ENCODE measurements at regions not wholly inside any gene's neighbourhood (a gene's known extent, or its start where the extent isn't known, plus 50 kb on each side); places are given as distances from the start of the nearest gene placed in this dataset.

DNA sequence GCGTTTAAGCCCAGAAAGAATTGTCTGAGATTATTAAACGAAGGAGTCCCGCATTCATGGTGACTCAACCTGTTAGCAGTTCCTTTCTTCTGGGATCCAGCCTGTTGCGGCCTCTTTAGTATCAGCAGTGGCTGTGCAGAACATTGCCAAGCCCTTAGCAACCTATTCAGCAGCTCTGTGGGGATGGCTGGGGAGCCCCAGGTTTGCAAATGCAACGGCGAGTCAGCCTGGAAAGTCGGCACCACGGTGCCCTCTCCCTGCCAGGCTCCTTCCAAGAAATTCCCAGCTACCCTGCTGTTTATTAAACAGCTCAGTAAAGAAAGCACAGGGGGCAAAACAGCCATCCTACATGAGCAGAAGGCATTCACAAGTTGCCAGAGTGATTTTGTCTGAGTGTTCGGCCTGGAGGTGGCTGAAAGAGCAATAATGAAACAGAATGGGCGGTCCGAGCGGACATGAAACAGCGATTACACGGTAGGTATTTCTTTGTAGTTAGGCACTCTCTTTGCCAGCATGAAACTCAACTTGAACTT is 198.3 kb downstream of the BAMBI start:
- POLR2A ChIA-PET = no interaction called here
- TF ChIP-seq, protein P1, sequence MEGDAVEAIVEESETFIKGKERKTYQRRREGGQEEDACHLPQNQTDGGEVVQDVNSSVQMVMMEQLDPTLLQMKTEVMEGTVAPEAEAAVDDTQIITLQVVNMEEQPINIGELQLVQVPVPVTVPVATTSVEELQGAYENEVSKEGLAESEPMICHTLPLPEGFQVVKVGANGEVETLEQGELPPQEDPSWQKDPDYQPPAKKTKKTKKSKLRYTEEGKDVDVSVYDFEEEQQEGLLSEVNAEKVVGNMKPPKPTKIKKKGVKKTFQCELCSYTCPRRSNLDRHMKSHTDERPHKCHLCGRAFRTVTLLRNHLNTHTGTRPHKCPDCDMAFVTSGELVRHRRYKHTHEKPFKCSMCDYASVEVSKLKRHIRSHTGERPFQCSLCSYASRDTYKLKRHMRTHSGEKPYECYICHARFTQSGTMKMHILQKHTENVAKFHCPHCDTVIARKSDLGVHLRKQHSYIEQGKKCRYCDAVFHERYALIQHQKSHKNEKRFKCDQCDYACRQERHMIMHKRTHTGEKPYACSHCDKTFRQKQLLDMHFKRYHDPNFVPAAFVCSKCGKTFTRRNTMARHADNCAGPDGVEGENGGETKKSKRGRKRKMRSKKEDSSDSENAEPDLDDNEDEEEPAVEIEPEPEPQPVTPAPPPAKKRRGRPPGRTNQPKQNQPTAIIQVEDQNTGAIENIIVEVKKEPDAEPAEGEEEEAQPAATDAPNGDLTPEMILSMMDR (IDR thresholded peaks at IDR 0.05; ENCODE audit: control extremely low read depth, extremely low read depth, low read depth, missing control alignments) = no peak
- CTCF ChIA-PET = no interaction called here
- no peak for DNase-seq (ENCODE audit: extremely low spot score)

DNA sequence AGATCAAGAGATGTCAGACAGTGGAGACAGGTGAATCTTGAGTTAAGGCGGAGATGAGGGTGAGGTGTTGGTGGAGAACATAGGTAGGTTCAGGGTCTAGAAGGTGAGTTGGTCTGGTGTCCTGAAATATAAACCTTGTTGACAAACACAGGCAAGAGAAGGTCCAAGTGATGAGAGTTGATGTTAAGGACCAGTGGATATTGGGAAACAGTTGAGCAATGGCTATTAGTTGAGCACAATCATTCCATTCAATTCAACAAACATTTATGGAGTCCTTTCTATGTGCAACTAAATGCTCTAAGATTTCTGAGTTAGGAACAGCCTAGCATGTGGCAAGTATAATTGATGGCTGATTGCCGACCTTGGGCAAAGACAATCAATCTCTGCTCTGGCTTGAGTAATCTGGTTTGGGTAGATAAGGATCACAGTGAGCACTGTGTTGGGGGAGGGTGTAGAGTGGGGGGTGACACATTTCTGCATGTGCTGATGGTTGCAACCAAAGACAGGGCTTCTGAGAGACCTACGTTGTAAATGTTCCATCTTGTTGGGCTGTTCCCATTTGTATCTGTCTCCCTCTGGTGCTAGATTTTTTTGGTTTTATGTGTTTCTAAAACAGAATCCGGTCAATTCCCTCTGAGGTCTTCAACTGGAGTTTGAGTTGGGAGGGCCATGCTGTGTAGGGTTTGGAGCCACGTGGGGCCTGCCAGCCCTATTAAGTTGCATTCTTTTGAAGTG is 201.1 kb downstream of the BAMBI start:
- POLR2A ChIA-PET = no interaction called here
- DNase-seq (ENCODE audit: extremely low spot score) = no peak
- TF ChIP-seq, protein P1 (IDR thresholded peaks at IDR 0.05; ENCODE audit: control extremely low read depth, extremely low read depth, low read depth, missing control alignments) = no peak
- CTCF ChIA-PET = no interaction called here

DNA sequence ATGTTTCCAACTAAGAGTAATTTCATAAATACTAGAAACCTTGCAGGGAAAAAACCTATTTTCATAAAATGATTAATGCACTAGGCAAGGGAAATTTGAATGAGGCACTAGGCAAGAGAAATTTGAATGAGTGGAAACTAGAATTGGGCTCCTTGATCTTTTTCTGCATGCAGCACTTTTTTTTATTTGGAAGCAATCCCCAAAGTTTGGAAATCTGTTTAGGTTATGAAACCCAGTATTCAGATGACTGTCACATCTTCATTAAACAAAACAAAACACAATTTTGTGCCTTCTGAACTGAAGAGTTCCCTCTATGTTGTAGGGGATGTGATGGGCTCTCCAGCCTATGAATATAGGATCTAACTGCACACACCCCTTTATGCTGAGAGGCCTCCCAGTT is 201.9 kb downstream of the BAMBI start:
- no peak for DNase-seq (ENCODE audit: extremely low spot score)
- ChIA-PET POLR2A (no interaction called here), CTCF (no interaction called here)
- TF ChIP-seq, protein P1 (IDR thresholded peaks at IDR 0.05; ENCODE audit: control extremely low read depth, extremely low read depth, low read depth, missing control alignments) = no peak

DNA sequence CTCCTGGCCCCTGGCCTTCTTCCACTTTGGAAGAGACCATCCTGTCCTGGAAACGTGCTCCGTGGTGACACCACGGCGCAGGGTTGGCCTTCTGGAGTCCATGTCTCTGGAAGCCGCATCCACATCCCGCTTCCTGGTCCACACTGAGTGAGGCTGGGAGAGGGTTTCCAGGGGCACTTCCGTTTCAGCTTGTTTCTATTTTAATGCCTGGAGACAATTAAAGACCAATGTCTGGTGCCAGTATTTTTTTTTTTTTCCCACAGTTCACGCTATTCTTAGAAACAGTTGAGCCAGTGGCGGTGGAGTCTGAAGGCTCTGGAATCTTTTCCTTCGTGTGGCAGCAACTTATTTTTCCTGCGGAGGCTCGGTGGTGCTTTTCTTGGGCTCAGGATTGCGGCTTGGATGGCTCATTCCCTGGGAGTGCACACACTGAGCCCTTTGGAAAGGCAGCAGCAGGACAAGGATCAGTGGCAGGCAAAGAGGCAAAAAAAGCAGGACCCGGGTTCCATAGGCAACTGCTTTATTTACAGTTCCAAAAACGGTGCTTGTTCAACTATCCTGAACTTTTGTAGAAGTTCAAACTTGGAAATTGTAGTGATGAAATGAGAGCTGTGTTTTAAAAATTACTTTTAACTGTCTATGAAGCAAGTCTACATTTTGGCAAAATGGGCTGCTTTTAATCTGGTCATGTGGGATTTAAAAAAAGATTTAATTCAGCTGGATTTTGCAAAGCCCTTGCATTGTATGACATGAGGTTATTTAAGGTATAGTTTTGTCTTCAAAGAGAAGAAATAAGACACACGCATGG is 202.8 kb downstream of the BAMBI start:
- TF ChIP-seq, protein P1 (IDR thresholded peaks at IDR 0.05; ENCODE audit: control extremely low read depth, extremely low read depth, low read depth, missing control alignments) = no peak
- DNase-seq (ENCODE audit: extremely low spot score) = no peak
- ChIA-PET CTCF (no interaction called here), POLR2A (no interaction called here)

DNA sequence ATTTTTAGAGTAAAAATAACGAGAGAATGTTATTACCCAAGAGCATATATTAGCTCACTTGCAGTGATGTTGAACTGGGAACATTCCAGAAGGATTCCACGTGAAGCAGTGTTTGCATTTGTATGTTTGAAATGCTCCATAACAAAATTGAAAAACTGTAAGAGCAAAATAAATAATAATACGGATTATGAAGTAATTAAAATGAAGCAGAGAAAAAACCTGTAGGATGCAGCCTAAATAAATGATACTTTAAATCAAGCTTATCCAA is 203.3 kb downstream of the BAMBI start:
- TF ChIP-seq, protein P1 (IDR thresholded peaks at IDR 0.05; ENCODE audit: control extremely low read depth, extremely low read depth, low read depth, missing control alignments) = no peak
- ChIA-PET POLR2A (no interaction called here), CTCF (no interaction called here)
- no peak for DNase-seq (ENCODE audit: extremely low spot score)

DNA sequence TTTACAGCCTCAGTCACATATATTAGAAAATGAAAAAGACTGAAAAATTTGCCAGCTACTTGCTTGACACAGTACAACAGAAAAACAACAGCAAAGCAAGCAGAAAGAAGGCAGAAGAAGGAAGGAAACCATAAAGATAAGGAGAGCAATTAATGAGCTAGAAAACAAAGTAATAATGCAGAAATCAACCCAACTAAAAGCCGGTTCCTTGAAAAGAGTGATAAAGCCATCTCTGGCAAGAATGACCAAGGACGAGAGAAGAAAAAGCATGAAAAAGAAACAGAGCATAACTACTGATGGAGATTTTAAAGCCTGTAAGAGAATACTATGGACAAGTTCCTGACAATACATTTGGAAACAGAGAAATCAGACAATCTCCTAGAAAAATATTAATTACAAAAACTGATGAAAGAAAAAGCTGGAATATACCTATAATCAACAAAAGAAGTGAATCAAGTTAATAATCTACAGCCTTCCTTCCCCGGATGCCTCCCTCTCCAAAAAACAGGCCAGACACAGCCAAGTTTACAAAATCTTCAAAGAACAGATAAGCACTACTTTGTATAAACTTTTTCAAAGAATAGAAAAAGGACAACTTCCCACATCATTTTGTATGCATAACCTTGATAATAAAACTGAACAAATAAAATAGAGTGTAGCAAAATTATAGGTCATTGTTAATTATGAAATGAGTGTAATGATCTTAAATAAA is 204.0 kb downstream of the BAMBI start:
- TF ChIP-seq, protein P1 (IDR thresholded peaks at IDR 0.05; ENCODE audit: control extremely low read depth, extremely low read depth, low read depth, missing control alignments) = no peak
- ChIA-PET POLR2A (no interaction called here), CTCF (interaction anchor here (1.7 kb wide), 1 partner anchor 14 kb away, joined by 4 read pairs; no protein-coding TSS in a partner anchor)
- DNase-seq (ENCODE audit: extremely low spot score) = no peak

Measured in GM10248 (cell line).